HG02642 (cell line): ENCODE measurements at regions not wholly inside any gene's neighbourhood (a gene's known extent, or its start where the extent isn't known, plus 50 kb on each side); places are given as distances from the start of the nearest gene placed in this dataset.
"Not testable (repeated sequence)": the region's sequence is repeated elsewhere in the genome, so short reads cannot be mapped to it uniquely, and the experiment has no call there.

Experiments used
- ATAC-seq: cut with Tn5 transposase; IDR thresholded peaks from one replicate; pipeline ENCODE4 v1.9.1; 2021; ENCODE audit warnings: mild to moderate bottlenecking; ENCODE audit not compliant: unreplicated experiment, poor library complexity

- ATAC-seq = not testable (repeated sequence)
Measured at GRCh38 chrY:7994781-7995180, 1083.2 kb upstream of the AMELY start.

- no peak for ATAC-seq
Measured at GRCh38 chrY:7979770-7980169, 1068.2 kb upstream of the AMELY start.

DNA sequence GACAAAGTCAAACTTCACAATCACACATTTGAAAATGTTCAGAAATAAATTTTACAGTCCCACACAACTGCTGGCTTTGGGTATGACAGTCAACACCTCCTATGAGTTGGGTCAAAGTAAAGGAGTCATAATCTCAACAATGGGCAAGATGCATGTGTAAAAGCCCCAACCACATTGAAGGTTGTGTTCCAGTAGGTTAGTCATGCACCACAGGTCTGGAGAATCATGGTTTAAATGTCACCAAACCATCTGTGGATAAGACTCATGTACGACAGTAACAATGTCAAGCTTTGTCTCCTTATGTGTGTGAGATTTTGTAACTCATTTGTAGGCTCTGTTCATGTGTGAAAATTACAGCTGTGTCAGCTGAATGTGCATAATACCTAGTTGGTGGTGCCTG is 1065.7 kb upstream of the AMELY start:
- ATAC-seq = no peak

GRCh38 chrY:7968293-7968692 is 1056.7 kb upstream of the AMELY start:
- ATAC-seq = no peak

GRCh38 chrY:7966916-7967315 is 1055.4 kb upstream of the AMELY start:
- no peak for ATAC-seq

- no peak for ATAC-seq
Measured at GRCh38 chrY:7963393-7963792, 1051.8 kb upstream of the AMELY start.

GRCh38 chrY:7962350-7962749 is 1050.8 kb upstream of the AMELY start:
- ATAC-seq = no peak

- no peak for ATAC-seq
Measured at GRCh38 chrY:7961811-7962210, 1050.3 kb upstream of the AMELY start.

GRCh38 chrY:7957773-7958172 is 1046.2 kb upstream of the AMELY start:
- ATAC-seq = no peak

- no peak for ATAC-seq
Measured at GRCh38 chrY:7951187-7951852, 1039.8 kb upstream of the AMELY start.

DNA sequence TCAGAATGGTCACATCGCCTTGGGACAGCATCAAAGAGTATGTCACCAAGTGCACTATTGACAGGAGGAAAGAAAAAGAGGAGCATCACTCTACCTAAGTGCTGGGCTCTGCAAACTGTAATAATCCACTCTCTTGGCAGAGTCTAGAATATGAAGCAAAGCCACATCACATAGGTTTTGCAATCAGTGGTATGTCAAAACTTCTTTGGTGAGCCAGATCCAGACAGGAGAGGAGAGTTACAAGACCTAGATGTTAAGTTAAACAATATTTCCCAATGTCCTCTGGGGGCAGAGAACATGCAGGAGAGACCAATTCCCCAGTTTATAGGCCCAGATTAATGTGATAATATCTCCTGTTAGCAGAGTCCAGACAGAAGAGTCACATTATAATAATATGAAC is 1032.6 kb upstream of the AMELY start:
- ATAC-seq = no peak

- ATAC-seq = no peak
Measured at GRCh38 chrY:7942711-7943110, 1031.2 kb upstream of the AMELY start.

- ATAC-seq = no peak
Measured at GRCh38 chrY:7941856-7942255, 1030.3 kb upstream of the AMELY start.

DNA sequence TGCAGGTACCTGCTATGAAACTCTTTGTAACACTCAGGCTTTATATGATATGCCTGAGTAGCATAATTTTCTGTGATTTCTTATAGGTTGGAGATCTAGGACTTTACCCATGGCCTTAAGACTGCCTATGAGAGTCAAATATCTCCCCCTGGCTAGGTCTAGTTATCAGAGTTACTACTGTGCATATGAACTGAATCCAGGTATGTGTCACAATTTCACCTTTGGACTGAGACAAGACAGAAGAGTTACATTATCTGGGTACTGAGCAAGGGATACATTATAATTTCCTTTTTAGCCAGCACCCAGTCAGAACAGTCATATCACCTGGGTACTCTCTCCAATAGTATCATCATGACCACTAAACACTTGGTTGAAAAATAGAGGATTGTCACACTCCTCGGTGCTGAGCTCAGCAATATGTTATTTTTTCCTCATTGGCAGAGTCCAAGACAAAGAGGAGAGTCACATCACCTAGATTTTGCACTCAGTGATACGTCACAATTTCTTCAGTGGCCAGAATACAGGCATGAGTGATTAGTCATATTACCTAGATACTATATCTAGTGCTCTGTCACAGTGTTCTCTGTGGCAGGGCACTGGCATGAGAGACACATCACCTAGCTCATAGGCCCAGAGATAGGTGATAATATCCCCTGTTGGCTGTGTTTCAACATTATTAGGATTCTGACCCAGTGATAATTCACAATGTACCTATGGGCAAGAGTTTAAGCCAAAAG is 1027.6 kb upstream of the AMELY start:
- ATAC-seq = no peak

DNA sequence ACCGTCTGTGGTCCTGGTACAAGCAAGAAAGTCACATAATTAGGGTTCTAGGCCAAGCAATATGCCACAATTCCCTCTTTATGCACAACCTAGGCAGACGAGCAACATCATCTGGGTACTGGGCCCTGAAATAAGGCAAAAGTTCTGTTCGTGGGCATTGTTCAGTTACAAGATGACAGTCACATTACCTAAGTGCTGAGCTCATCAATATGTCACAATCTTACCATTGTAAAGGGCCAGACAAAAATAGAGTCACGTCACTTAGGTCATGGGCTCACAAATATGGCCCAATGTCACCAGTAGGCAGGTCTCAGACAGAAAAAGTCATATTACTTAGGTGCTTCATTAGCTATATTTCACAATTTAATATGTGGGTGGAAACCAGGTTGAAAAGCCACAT is 1025.3 kb upstream of the AMELY start:
- no peak for ATAC-seq

GRCh38 chrY:7936046-7936445 is 1024.5 kb upstream of the AMELY start:
- no peak for ATAC-seq

DNA sequence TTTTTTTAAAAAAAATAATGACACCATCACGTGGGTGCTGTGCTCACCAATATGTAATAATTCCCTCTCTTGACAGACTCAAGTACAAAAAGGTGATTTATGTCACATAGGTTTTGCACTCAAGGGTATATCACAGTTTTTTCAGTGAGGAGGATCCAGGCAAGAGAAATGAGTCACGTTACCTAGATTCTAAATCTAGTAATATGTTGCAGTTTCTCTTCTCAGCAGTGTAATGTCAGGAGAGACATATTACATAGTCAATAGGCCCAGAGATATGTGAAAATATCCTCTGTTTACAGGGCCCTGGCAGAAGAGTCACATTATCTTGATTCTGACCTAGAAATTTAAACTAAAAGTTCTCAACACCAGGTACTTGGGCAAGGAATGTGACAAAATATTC is 1024.1 kb upstream of the AMELY start:
- ATAC-seq = no peak

DNA sequence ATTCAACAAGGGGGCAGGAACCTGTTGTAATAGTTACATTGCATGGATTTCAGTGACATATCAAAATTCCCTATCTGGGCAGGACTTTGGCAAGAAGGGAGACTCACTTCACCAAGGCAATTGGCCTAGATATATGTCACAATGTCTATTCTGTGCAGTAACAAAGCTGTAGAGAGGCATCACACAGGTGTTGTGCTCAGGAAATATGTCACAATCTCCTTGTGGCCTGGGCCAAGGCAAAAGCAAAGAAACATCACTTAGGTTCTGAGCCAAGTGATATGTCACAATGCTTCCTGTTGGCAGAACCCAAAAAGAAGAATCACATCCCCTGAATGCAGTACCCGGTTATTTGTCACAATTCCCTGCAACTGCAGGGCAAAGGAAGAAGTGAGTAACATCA is 1020.9 kb upstream of the AMELY start:
- ATAC-seq = no peak

DNA sequence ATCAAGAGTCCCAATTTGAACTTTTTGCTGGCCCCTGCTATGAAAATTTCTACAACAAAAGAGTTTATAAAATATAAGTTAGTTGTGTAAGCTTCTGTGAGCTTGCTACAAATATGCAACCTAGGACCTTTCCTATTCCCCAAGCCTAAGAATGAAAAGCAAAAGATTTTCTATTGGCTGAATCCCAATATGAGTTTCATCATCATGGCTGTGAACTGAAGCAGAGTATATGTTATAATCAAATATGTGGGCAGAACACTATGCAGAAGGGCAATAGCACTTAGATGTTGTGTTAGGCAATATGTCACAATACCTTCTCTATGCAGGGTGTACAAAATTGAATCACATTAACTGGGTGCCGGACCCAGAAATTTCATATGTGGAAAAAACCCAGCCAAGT is 1018.3 kb upstream of the AMELY start:
- ATAC-seq = no peak

GRCh38 chrY:7924059-7924458 is 1012.5 kb upstream of the AMELY start:
- no peak for ATAC-seq

- no peak for ATAC-seq
Measured at GRCh38 chrY:7923476-7924017, 1012.0 kb upstream of the AMELY start.

- ATAC-seq = no peak
Measured at GRCh38 chrY:7920382-7920781, 1008.8 kb upstream of the AMELY start.
